NB4 (cell line): ENCODE measurements at regions not wholly inside any gene's neighbourhood (a gene's known extent, or its start where the extent isn't known, plus 50 kb on each side); places are given as distances from the start of the nearest gene placed in this dataset.

Experiments used
- CTCF ChIP-seq: IDR thresholded peaks from one replicate; pipeline ENCODE4 v1.5.1; 2012; ENCODE audit warnings: low read depth, low read length
- MAX ChIP-seq: IDR thresholded peaks from 2 replicates; pipeline ENCODE4 v1.6.1; 2011; ENCODE audit warnings: low read depth, low read length

- TF ChIP-seq MAX (no peak), CTCF (no peak)
Observed at GRCh38 chr5:173709761-173710160, 93.3 kb upstream of the BOD1 start.
